WI38 (cell line): ENCODE measurements at regions not wholly inside any gene's neighbourhood (a gene's known extent, or its start where the extent isn't known, plus 50 kb on each side); places are given as distances from the start of the nearest gene placed in this dataset.

Source experiments
- H3K4me3 ChIP-seq: 2 replicates; pipeline ENCODE4 v1.5.1; 2011; ENCODE audit warnings: low read depth, mild to moderate bottlenecking, control low read depth, low read length
- TF ChIP-seq, protein P1 (sequence below): IDR thresholded peaks from 2 replicates; pipeline ENCODE4 v1.5.1; 2012; ENCODE audit warnings: low read depth, mild to moderate bottlenecking, control low read depth, low read length

DNA sequence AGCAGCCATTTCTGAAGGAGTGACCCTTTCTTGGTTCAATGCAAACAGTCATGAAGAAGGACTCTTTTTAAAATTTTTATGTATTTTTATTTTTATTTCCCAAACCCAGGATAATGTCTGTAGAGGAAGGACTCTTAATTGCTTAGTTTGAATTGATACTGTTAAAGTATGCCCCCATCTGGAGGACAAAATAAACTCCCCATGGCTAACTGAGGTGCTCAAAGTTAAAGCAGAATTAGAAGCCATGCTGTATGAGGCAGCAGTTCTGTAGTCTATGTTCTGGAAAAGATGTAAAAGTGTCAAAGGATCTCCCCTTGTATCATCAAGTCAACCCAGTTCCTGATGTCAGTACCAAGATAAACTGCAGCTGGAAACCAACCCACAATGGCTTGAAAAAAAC lies 617.9 kb upstream of the GRM3 start:
- no peak overlapping the region for H3K4me3 ChIP-seq
- TF ChIP-seq, protein P1, sequence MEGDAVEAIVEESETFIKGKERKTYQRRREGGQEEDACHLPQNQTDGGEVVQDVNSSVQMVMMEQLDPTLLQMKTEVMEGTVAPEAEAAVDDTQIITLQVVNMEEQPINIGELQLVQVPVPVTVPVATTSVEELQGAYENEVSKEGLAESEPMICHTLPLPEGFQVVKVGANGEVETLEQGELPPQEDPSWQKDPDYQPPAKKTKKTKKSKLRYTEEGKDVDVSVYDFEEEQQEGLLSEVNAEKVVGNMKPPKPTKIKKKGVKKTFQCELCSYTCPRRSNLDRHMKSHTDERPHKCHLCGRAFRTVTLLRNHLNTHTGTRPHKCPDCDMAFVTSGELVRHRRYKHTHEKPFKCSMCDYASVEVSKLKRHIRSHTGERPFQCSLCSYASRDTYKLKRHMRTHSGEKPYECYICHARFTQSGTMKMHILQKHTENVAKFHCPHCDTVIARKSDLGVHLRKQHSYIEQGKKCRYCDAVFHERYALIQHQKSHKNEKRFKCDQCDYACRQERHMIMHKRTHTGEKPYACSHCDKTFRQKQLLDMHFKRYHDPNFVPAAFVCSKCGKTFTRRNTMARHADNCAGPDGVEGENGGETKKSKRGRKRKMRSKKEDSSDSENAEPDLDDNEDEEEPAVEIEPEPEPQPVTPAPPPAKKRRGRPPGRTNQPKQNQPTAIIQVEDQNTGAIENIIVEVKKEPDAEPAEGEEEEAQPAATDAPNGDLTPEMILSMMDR: no peak

DNA sequence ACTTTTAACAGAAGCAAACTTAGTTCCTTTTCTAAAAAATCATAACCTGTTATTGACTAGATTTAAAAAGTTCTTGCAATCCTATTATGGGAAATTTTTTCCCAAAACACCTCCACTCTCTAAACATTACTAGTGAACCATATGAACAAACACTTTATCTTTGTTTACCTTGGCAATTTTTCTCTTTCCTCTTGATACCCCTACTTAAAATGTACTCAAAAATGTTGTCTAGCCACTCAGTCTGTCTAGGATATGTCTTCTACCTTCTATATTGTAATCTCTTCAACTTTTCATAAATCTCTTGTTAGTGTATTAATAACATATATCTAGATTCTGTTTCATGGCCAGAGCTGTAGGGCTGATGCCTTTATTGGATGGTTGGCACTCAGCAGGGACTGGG lies 630.0 kb upstream of the GRM3 start:
- TF ChIP-seq, protein P1: no peak
- H3K4me3 ChIP-seq: no peak overlapping the region

DNA sequence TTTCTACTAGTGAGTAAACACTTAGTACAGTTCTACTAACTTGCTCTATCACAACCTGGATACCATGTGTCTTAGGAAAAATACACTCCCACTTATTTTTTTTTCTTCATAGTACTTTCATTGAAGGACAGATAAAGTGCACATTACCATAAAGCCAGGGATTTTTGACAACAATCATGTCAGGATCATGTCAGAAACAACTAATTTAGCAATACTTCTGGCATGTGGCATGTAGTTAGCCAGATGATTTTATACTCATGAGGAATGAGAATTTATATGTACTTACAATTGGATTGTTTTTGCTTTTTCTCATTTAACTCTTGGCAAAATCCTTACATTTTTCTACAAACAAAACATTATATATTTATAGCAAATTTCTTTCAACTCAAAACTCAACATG lies 630.7 kb upstream of the GRM3 start:
- TF ChIP-seq, protein P1: no peak
- no peak overlapping the region for H3K4me3 ChIP-seq

DNA sequence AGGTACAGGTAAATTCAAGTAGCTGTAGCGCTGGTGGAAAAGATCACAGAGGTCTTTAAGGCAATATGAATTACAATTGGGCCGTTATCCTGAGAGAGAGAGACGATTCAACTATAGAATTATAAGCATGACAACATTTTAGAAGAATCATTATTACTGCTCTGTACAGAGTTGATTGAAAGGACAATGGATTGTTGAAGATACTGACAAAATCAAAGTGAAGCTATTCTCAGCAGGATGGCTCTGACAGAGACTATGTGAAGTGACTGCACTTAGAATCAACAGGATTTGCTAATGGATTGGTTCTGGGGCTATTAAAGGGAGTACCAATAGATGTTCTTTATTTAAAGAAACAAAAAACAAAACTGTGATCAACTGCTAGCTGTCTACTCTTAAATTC lies 634.8 kb upstream of the GRM3 start:
- TF ChIP-seq, protein P1: no peak
- no peak overlapping the region for H3K4me3 ChIP-seq

DNA sequence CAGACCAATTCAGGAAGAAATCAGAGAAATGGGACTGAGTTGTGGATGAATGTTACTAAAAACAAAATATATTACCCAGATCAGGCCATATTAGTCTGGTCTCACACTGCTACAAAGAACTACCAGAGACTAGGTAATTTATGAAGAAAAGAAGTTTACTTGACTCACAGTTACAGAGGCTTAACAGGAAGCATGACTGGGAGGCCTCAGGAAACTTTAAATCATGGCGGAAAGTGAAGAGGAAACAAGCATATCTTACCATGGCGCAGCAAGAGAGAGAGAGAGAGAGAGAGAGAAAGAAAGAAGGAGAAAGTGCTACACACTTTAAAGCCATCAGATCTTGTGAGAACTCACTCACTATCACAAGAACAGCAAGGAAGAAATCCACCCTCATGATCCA lies 636.8 kb upstream of the GRM3 start:
- no peak overlapping the region for H3K4me3 ChIP-seq
- TF ChIP-seq, protein P1: no peak

DNA sequence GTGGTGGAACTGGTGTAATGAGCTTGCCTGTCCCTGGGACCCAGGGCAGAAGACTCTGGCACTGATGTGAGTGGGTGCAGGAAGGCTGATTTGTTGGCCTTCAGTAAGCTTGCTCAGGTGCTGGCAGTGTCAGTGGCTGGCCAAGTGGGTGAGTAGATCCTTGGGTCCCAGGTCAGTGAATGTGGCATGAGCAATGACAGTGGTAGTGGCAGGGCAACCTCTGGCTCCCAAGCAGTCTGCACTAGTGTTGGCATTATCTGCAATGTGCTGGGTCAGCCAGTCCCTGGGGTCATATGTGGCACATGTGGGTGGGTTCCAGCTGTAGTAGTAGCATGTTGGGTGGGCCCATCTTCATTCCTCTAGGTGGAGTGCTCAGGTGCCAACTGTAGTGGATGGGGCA lies 640.9 kb upstream of the GRM3 start:
- H3K4me3 ChIP-seq: no peak overlapping the region
- TF ChIP-seq, protein P1: no peak

DNA sequence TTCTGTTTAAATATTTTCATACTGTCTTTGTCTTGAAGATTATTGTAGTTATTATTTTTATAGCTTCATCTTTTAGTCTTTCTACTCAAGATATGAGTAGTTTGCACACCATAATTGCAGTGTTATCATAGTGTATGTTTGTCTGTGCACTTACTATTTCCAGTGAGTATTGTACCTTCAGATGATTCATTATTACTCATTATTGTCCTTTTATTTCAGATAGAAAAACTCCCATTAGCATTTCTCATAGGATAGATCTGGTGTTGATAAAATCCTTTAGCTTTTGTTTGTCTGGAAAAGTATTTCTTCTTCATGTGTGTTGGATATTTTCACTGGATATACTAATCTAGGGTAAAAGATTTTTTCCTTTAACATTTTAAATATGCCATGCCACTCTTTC lies 646.2 kb upstream of the GRM3 start:
- no peak overlapping the region for H3K4me3 ChIP-seq
- TF ChIP-seq, protein P1: no peak
